ENCODE measurements at regions not wholly inside any gene's neighbourhood (a gene's known extent, or its start where the extent isn't known, plus 50 kb on each side); places are given as distances from the start of the nearest gene placed in this dataset.

DNA sequence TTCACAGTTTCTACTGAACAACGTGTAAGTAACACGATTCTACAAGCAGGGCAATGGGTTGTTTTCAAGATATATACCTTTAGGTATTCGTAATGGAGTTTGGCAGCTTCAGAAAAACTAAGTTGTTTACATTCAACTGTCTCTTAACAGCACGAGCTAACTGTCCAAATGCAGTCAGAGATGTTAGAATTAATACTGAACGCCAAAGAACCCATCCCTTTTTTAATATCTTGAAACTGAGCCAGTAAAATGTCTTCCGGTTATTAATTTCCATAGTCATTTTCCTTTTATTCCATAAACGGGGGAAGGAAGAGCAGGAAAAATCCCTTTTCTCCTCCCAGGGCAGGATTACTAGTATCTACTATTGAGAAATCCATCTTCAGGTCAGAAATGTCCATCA lies 129.0 kb upstream of the THBS1 start:
- TF ChIP-seq SIN3A (conservative IDR thresholded peaks at IDR 0.05 in 1 of 2, IDR thresholded peaks at IDR 0.05 in 1 of 2; ENCODE audit: low read depth in 1 of 2, low read length in 2 of 2), result no peak
- TF ChIP-seq CEBPB (IDR thresholded peaks at IDR 0.05; ENCODE audit: low read depth, low read length), result no peak
- no peak for TF ChIP-seq ASH2L (IDR thresholded peaks at IDR 0.05; ENCODE audit: low read length)
- no peak for TF ChIP-seq USF2 (IDR thresholded peaks at IDR 0.05; ENCODE audit: low read length)
- no peak for TF ChIP-seq CTCF (IDR thresholded peaks at IDR 0.05; ENCODE audit: control extremely low read depth in 1 of 3, insufficient read depth in 1 of 3, low read depth in 1 of 3, low read length in 3 of 3)
- no peak for TF ChIP-seq CHD2 (IDR thresholded peaks at IDR 0.05; ENCODE audit: low read length)
- no peak for TF ChIP-seq RBBP5 (IDR thresholded peaks at IDR 0.05; ENCODE audit: borderline replicate concordance, low read depth, low read length)
- no peak for TF ChIP-seq NANOG (IDR thresholded peaks at IDR 0.05; ENCODE audit: insufficient read depth, low read depth, low read length, poor library complexity, severe bottlenecking)
- TF ChIP-seq JUND (IDR thresholded peaks at IDR 0.05; ENCODE audit: low read length), result no peak
- TF ChIP-seq BRCA1 (IDR thresholded peaks at IDR 0.05; ENCODE audit: low read depth, low read length), result no peak
- no peak for TF ChIP-seq EP300 (IDR thresholded peaks at IDR 0.05; ENCODE audit: borderline replicate concordance in 1 of 2, low read depth in 2 of 2, low read length in 2 of 2)
